Eye (tissue), 1 donor: ENCODE measurements at regions not wholly inside any gene's neighbourhood (a gene's known extent, or its start where the extent isn't known, plus 50 kb on each side); places are given as distances from the start of the nearest gene placed in this dataset.
A peak's percentile ranks its signal among the peaks of the same experiment; 100 is the strongest.

ENCODE experiments used
- DNase-seq: peaks from one replicate; pipeline ENCODE4 v3.0.0-alpha.2; 2015

GRCh38 chr19:29093553-29093908 is 119.4 kb downstream of the UQCRFS1 start:
- DNase-seq: no peak

GRCh38 chr19:29092712-29093552 is 120.0 kb downstream of the UQCRFS1 start:
- DNase-seq: no peak

- peak; percentile 62 for DNase-seq
Observed at GRCh38 chr19:29090783-29091526, 122.0 kb downstream of the UQCRFS1 start.

GRCh38 chr19:29089315-29089870 is 123.6 kb downstream of the UQCRFS1 start:
- DNase-seq: no peak

GRCh38 chr19:29088761-29089160 is 124.2 kb downstream of the UQCRFS1 start:
- DNase-seq: peak; percentile 57

- DNase-seq: no peak
Observed at GRCh38 chr19:29086646-29087045, 126.3 kb downstream of the UQCRFS1 start.

- no peak for DNase-seq
Observed at GRCh38 chr19:29086182-29086581, 126.8 kb downstream of the UQCRFS1 start.

- DNase-seq: no peak
Observed at GRCh38 chr19:29085630-29086029, 127.3 kb downstream of the UQCRFS1 start.

GRCh38 chr19:29085206-29085605 is 127.7 kb downstream of the UQCRFS1 start:
- no peak for DNase-seq

GRCh38 chr19:29084266-29084665 is 128.7 kb downstream of the UQCRFS1 start:
- no peak for DNase-seq

- DNase-seq: no peak
Observed at GRCh38 chr19:29083863-29084262, 129.1 kb downstream of the UQCRFS1 start.

- peak; percentile 67 for DNase-seq
Observed at GRCh38 chr19:29079356-29080032, 133.5 kb downstream of the UQCRFS1 start.

GRCh38 chr19:29076963-29077362 is 136.0 kb downstream of the UQCRFS1 start:
- DNase-seq: no peak

GRCh38 chr19:29076161-29076560 is 136.8 kb downstream of the UQCRFS1 start:
- no peak for DNase-seq

- DNase-seq: no peak
Observed at GRCh38 chr19:29075149-29075548, 137.8 kb downstream of the UQCRFS1 start.

- no peak for DNase-seq
Observed at GRCh38 chr19:29074579-29074978, 138.4 kb downstream of the UQCRFS1 start.

- DNase-seq: no peak
Observed at GRCh38 chr19:29067831-29068230, 145.1 kb downstream of the UQCRFS1 start.

GRCh38 chr19:29062475-29063435 is 150.2 kb downstream of the UQCRFS1 start:
- peak; percentile 42 for DNase-seq

GRCh38 chr19:29060813-29061364 is 152.1 kb downstream of the UQCRFS1 start:
- DNase-seq: peak; percentile 61

GRCh38 chr19:29056535-29056934 is 156.4 kb downstream of the UQCRFS1 start:
- no peak for DNase-seq

- DNase-seq: no peak
Observed at GRCh38 chr19:29054886-29055675, 157.9 kb downstream of the UQCRFS1 start.
